CD14-positive monocyte (primary cell): ENCODE measurements at regions not wholly inside any gene's neighbourhood (a gene's known extent, or its start where the extent isn't known, plus 50 kb on each side); places are given as distances from the start of the nearest gene placed in this dataset.
A peak's percentile ranks its signal among the peaks of the same experiment; 100 is the strongest.

Experiments used
- DNase-seq, 3 donors: peaks; one replicate each; pipeline ENCODE4 v3.0.0-alpha.2; 2011 to 2022
- H2AFZ ChIP-seq: 2 replicates; pipeline ENCODE4 v1.6.0; 2012; ENCODE audit warnings: mild to moderate bottlenecking, low read depth, low read length, inconsistent platforms; ENCODE audit not compliant: insufficient read depth, poor library complexity, severe bottlenecking
- H3K27ac ChIP-seq, 2 donors: 1 replicate in 1 of 2; 2 replicates in 1 of 2; pipeline ENCODE4 v1.5.1; 2012 to 2013; ENCODE audit warnings: low read length in 2 of 2, control low read depth in 1 of 2, inconsistent platforms in 1 of 2, low read depth in 1 of 2, mild to moderate bottlenecking in 1 of 2
- H3K27me3 ChIP-seq, 2 donors: one replicate each; pipeline versions ENCODE4 v1.6.0 to v1.6.1; 2011 to 2013; ENCODE audit warnings: low read length in 2 of 2; ENCODE audit not compliant: control insufficient read depth in 2 of 2, insufficient read depth in 2 of 2
- H3K36me3 ChIP-seq, 2 donors: replicated peaks in 1 of 2; 1 replicate in 1 of 2; 2 replicates in 1 of 2; pipeline versions ENCODE4 v1.5.1 to v1.6.1; 2012 to 2013; ENCODE audit warnings: low read length in 2 of 2, control low read depth in 1 of 2, inconsistent platforms in 1 of 2, mild to moderate bottlenecking in 1 of 2; ENCODE audit not compliant: insufficient read depth in 2 of 2, control insufficient read depth in 1 of 2
- H3K4me1 ChIP-seq, 2 donors: 1 replicate in 1 of 2; 2 replicates in 1 of 2; pipeline versions ENCODE4 v1.5.1 to v1.6.1; 2012 to 2013; ENCODE audit warnings: low read length in 2 of 2, control low read depth in 1 of 2, inconsistent platforms in 1 of 2, mild to moderate bottlenecking in 1 of 2, moderate library complexity in 1 of 2; ENCODE audit not compliant: insufficient read depth in 2 of 2, control insufficient read depth in 1 of 2
- H3K4me2 ChIP-seq: replicated peaks from 2 replicates; pipeline ENCODE3; 2012; ENCODE audit warnings: low read length, moderate library complexity, mild to moderate bottlenecking; ENCODE audit not compliant: poor library complexity, severe bottlenecking; ENCODE audit errors: extremely low read depth
- H3K4me3 ChIP-seq, 3 experiments: fragments of 200-600 bp in 1 of 3; sonication (generic) in 1 of 3; replicated peaks in 1 of 3; 1 replicate in 2 of 3; 2 replicates in 1 of 3; pipeline ENCODE4 v1.5.1; 2011 to 2013; ENCODE audit warnings: low read length in 3 of 3, mild to moderate bottlenecking in 3 of 3, control low read depth in 2 of 3, low read depth in 2 of 3, inconsistent platforms in 1 of 3, moderate library complexity in 1 of 3
- H3K79me2 ChIP-seq: 2 replicates; pipeline ENCODE4 v1.6.0; 2012; ENCODE audit warnings: mild to moderate bottlenecking, control low read depth, inconsistent platforms, low read length, moderate library complexity; ENCODE audit not compliant: insufficient read depth
- H3K9ac ChIP-seq: 2 replicates; pipeline ENCODE4 v1.6.0; 2017; ENCODE audit warnings: low read length, mild to moderate bottlenecking; ENCODE audit not compliant: insufficient read depth, poor library complexity, severe bottlenecking
- H3K9me3 ChIP-seq, 2 donors: replicated peaks in 1 of 2; 1 replicate in 1 of 2; 2 replicates in 1 of 2; pipeline versions ENCODE4 v1.5.1 to v1.6.1; 2012 to 2013; ENCODE audit warnings: low read length in 2 of 2, control low read depth in 1 of 2; ENCODE audit not compliant: control insufficient read depth in 1 of 2, insufficient read depth in 1 of 2
- H4K20me1 ChIP-seq: 2 replicates; pipeline ENCODE4 v1.6.0; 2012; ENCODE audit warnings: mild to moderate bottlenecking, low read length, control low read depth, moderate library complexity; ENCODE audit not compliant: insufficient read depth
- H3K27ac Mint-ChIP-seq, 7 donors: one replicate each; pipeline ENCODE4 v1.8.0; 2020; ENCODE audit warnings: mild to moderate bottlenecking in 7 of 7, mixed read lengths in 7 of 7, moderate library complexity in 6 of 7, inconsistent platforms in 2 of 7
- H3K27me3 Mint-ChIP-seq, 3 donors: one replicate each; pipeline ENCODE4 v1.8.0; 2021 to 2022; ENCODE audit warnings: low read depth in 3 of 3, mild to moderate bottlenecking in 3 of 3, mixed read lengths in 3 of 3, moderate library complexity in 3 of 3, inconsistent platforms in 1 of 3
- H3K36me3 Mint-ChIP-seq, 2 donors: one replicate each; pipeline ENCODE4 v1.8.0; 2020; ENCODE audit warnings: mixed read lengths in 2 of 2, inconsistent platforms in 1 of 2, mild to moderate bottlenecking in 1 of 2
- H3K4me1 Mint-ChIP-seq: one replicate; pipeline ENCODE4 v1.8.0; 2020; ENCODE audit warnings: mild to moderate bottlenecking, mixed read lengths
- H3K4me3 Mint-ChIP-seq, 2 donors: one replicate each; pipeline ENCODE4 v1.8.0; 2020; ENCODE audit warnings: mild to moderate bottlenecking in 2 of 2, mixed read lengths in 2 of 2, moderate library complexity in 1 of 2
- H3K9me3 Mint-ChIP-seq, 7 donors: one replicate each; pipeline ENCODE4 v1.8.0; 2020 to 2022; ENCODE audit warnings: mixed read lengths in 7 of 7, mild to moderate bottlenecking in 6 of 7, moderate library complexity in 6 of 7, inconsistent platforms in 2 of 7
- WGBS: methylation state at CpG from one replicate; pipeline ENCODE4 v1.1.5; 2013; ENCODE audit warnings: missing lambda C conversion rate; ENCODE audit not compliant: insufficient coverage; 5-methylcytosine and 5-hydroxymethylcytosine counted together
- intact Hi-C, 2 donors: fragments of 100-400 bp; cut with micrococcal nuclease; formaldehyde crosslinking; loops; one replicate each; pipeline versions ENCODE4 v1.15.0 to v1.15.1; 2023
- TF ChIP-seq, protein P1 (sequence below): fragments of 200-600 bp; IDR thresholded peaks from one replicate; pipeline ENCODE4 v1.8.0; 2022; ENCODE audit warnings: antibody characterized with exemption, mild to moderate bottlenecking

GRCh38 chr5:20463206-20463605 lies 475.2 kb upstream of the CDH18 start:
- H3K27ac ChIP-seq: no peak overlapping the region
- intact Hi-C loops: no loop called here
- H3K4me3 ChIP-seq: no peak overlapping the region
- H4K20me1 ChIP-seq: no peaks in the 10 kb centered on the region
- TF ChIP-seq, protein P1, sequence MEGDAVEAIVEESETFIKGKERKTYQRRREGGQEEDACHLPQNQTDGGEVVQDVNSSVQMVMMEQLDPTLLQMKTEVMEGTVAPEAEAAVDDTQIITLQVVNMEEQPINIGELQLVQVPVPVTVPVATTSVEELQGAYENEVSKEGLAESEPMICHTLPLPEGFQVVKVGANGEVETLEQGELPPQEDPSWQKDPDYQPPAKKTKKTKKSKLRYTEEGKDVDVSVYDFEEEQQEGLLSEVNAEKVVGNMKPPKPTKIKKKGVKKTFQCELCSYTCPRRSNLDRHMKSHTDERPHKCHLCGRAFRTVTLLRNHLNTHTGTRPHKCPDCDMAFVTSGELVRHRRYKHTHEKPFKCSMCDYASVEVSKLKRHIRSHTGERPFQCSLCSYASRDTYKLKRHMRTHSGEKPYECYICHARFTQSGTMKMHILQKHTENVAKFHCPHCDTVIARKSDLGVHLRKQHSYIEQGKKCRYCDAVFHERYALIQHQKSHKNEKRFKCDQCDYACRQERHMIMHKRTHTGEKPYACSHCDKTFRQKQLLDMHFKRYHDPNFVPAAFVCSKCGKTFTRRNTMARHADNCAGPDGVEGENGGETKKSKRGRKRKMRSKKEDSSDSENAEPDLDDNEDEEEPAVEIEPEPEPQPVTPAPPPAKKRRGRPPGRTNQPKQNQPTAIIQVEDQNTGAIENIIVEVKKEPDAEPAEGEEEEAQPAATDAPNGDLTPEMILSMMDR: no peak
- no peak overlapping the region for H2AFZ ChIP-seq
- Mint-ChIP-seq H3K9me3 (peaks cover 0 to 9% (median 5%) of the 10 kb centered on the region in 7 donors), H3K4me1 (no peaks in the 10 kb centered on the region), H3K36me3 (no peaks in the 10 kb centered on the region), H3K27ac (no peak overlapping the region), H3K4me3 (no peak overlapping the region), H3K27me3 (no peaks in the 10 kb centered on the region)
- no peaks in the 10 kb centered on the region for H3K36me3 ChIP-seq
- no peaks in the 10 kb centered on the region for H3K79me2 ChIP-seq
- WGBS: 100% methylated on average over 1 of the region's 4 CpGs
- H3K4me1 ChIP-seq: no peaks in the 10 kb centered on the region
- no peak overlapping the region for H3K4me2 ChIP-seq
- no peak overlapping the region for H3K9ac ChIP-seq
- no peaks in the 10 kb centered on the region for H3K27me3 ChIP-seq
- H3K9me3 ChIP-seq: peaks cover 0 to 3% of the 10 kb centered on the region in 2 donors
- no peak for DNase-seq

DNA sequence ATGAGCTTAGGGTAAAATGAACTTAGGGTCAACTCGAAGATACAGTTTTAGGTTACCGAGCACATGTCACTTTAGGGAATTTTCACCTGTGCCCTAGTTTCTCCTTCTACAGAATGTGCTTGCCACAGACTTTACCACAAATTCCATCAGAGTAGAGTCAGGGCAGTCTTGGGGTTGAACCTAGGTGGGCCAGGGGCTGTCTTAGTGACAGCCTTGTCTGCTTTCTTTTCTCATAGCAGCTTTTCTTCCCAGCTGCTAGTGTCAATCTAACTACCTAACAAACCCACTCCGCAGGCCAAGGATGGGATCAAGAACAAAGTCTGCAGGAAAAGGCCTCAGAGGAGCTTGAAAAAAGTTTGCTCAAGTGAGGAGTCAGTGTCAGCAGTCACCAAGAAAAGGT lies 458.1 kb upstream of the CDH18 start:
- H3K9ac ChIP-seq: no peak overlapping the region
- no peak overlapping the region for H3K4me3 ChIP-seq
- Mint-ChIP-seq H3K4me3 (no peak overlapping the region), H3K9me3 (peaks cover 0 to 9% (median 2%) of the 10 kb centered on the region in 7 donors), H3K36me3 (no peaks in the 10 kb centered on the region), H3K4me1 (no peaks in the 10 kb centered on the region), H3K27me3 (no peaks in the 10 kb centered on the region), H3K27ac (peak overlapping the region in 1 of 7 donors; percentile 43)
- no peak for DNase-seq
- no peaks in the 10 kb centered on the region for H3K79me2 ChIP-seq
- no CpG with 5 or more reads among the region's 3 CpGs for WGBS
- no peaks in the 10 kb centered on the region for H3K4me1 ChIP-seq
- H3K27ac ChIP-seq: no peak overlapping the region
- TF ChIP-seq, protein P1: no peak
- H2AFZ ChIP-seq: no peak overlapping the region
- no peaks in the 10 kb centered on the region for H3K27me3 ChIP-seq
- no peak overlapping the region for H3K4me2 ChIP-seq
- H4K20me1 ChIP-seq: no peaks in the 10 kb centered on the region
- no peaks in the 10 kb centered on the region for H3K36me3 ChIP-seq
- intact Hi-C loops: no loop called here
- H3K9me3 ChIP-seq: no peaks in the 10 kb centered on the region
